ENCODE measurements at regions not wholly inside any gene's neighbourhood (a gene's known extent, or its start where the extent isn't known, plus 50 kb on each side); places are given as distances from the start of the nearest gene placed in this dataset.
A peak's percentile ranks its signal among the peaks of the same experiment; 100 is the strongest.

- H3K9me3 ChIP-seq (ENCODE audit: control insufficient read depth in 4 of 4, insufficient read depth in 3 of 4, low read length in 3 of 4), result no peaks in the 10 kb centered on the region
- DNase-seq, result peak in 1 of 3 donors; percentile 0
- no peak for ATAC-seq (ENCODE audit: insufficient read depth, low FRiP score)
- 57 to 61% methylated on average over 3 of the region's 3 CpGs for WGBS, 2 donors
- H3K27ac ChIP-seq (ENCODE audit: low read depth in 1 of 2, low read length in 1 of 2), result no peak overlapping the region
- H3K9ac ChIP-seq (ENCODE audit: insufficient read depth in 1 of 2, low read length in 2 of 2), result no peak overlapping the region
- no peaks in the 10 kb centered on the region for H3K4me1 ChIP-seq (ENCODE audit: control insufficient read depth in 5 of 5, insufficient read depth in 5 of 5, low read length in 5 of 5)
- no peaks in the 10 kb centered on the region for H3K36me3 ChIP-seq (ENCODE audit: control insufficient read depth in 4 of 4, insufficient read depth in 4 of 4, low read length in 4 of 4)
- no peak overlapping the region for H3K4me3 ChIP-seq
- H3K27me3 ChIP-seq (ENCODE audit: control insufficient read depth in 3 of 3, insufficient read depth in 3 of 3, low read length in 2 of 3), result no peaks in the 10 kb centered on the region
- no peak for TF ChIP-seq CTCF (IDR thresholded peaks at IDR 0.05; ENCODE audit: control extremely low read depth, extremely low read depth)
Measured at GRCh38 chr2:139721411-139721995, 941.3 kb upstream of the NXPH2 start.

- no peak overlapping the region for H3K27ac ChIP-seq (ENCODE audit: low read depth in 1 of 2, low read length in 1 of 2)
- peaks cover 0 to 3% (median 0%) of the 10 kb centered on the region in 4 donors for H3K9me3 ChIP-seq (ENCODE audit: control insufficient read depth in 4 of 4, insufficient read depth in 3 of 4, low read length in 3 of 4)
- no peaks in the 10 kb centered on the region for H3K27me3 ChIP-seq (ENCODE audit: control insufficient read depth in 3 of 3, insufficient read depth in 3 of 3, low read length in 2 of 3)
- DNase-seq, result no peak
- ATAC-seq (ENCODE audit: insufficient read depth, low FRiP score), result no peak
- no peak for TF ChIP-seq CTCF (IDR thresholded peaks at IDR 0.05; ENCODE audit: control extremely low read depth, extremely low read depth)
- H3K9ac ChIP-seq (ENCODE audit: insufficient read depth in 1 of 2, low read length in 2 of 2), result no peak overlapping the region
- H3K36me3 ChIP-seq (ENCODE audit: control insufficient read depth in 4 of 4, insufficient read depth in 4 of 4, low read length in 4 of 4), result no peaks in the 10 kb centered on the region
- WGBS, 2 donors, result 50 to 65% methylated on average over 3 of the region's 3 CpGs
- H3K4me1 ChIP-seq (ENCODE audit: control insufficient read depth in 5 of 5, insufficient read depth in 5 of 5, low read length in 5 of 5), result no peaks in the 10 kb centered on the region
- H3K4me3 ChIP-seq, result no peak overlapping the region
Measured at GRCh38 chr2:139720056-139720455, 939.9 kb upstream of the NXPH2 start.

GRCh38 chr2:139704606-139705005 is 924.4 kb upstream of the NXPH2 start:
- Histone ChIP-seq H3K27ac (ENCODE audit: low read depth in 1 of 2, low read length in 1 of 2) (no peak overlapping the region), H3K36me3 (ENCODE audit: control insufficient read depth in 4 of 4, insufficient read depth in 4 of 4, low read length in 4 of 4) (no peaks in the 10 kb centered on the region), H3K27me3 (ENCODE audit: control insufficient read depth in 3 of 3, insufficient read depth in 3 of 3, low read length in 2 of 3) (no peaks in the 10 kb centered on the region), H3K9ac (ENCODE audit: insufficient read depth in 1 of 2, low read length in 2 of 2) (no peak overlapping the region), H3K9me3 (ENCODE audit: control insufficient read depth in 4 of 4, insufficient read depth in 3 of 4, low read length in 3 of 4) (no peaks in the 10 kb centered on the region), H3K4me1 (ENCODE audit: control insufficient read depth in 5 of 5, insufficient read depth in 5 of 5, low read length in 5 of 5) (no peaks in the 10 kb centered on the region), H3K4me3 (no peak overlapping the region)
- no peak for TF ChIP-seq CTCF (IDR thresholded peaks at IDR 0.05; ENCODE audit: control extremely low read depth, extremely low read depth)
- DNase-seq, result no peak
- ATAC-seq (ENCODE audit: insufficient read depth, low FRiP score), result no peak

- TF ChIP-seq CTCF (IDR thresholded peaks at IDR 0.05; ENCODE audit: control extremely low read depth, extremely low read depth), result no peak
- DNase-seq (no peak), ATAC-seq (ENCODE audit: insufficient read depth, low FRiP score) (no peak)
- Histone ChIP-seq H3K4me3 (no peak overlapping the region), H3K27me3 (ENCODE audit: control insufficient read depth in 3 of 3, insufficient read depth in 3 of 3, low read length in 2 of 3) (no peaks in the 10 kb centered on the region), H3K9me3 (ENCODE audit: control insufficient read depth in 4 of 4, insufficient read depth in 3 of 4, low read length in 3 of 4) (no peaks in the 10 kb centered on the region), H3K27ac (ENCODE audit: low read depth in 1 of 2, low read length in 1 of 2) (no peak overlapping the region), H3K36me3 (ENCODE audit: control insufficient read depth in 4 of 4, insufficient read depth in 4 of 4, low read length in 4 of 4) (no peaks in the 10 kb centered on the region), H3K4me1 (ENCODE audit: control insufficient read depth in 5 of 5, insufficient read depth in 5 of 5, low read length in 5 of 5) (no peaks in the 10 kb centered on the region), H3K9ac (ENCODE audit: insufficient read depth in 1 of 2, low read length in 2 of 2) (no peak overlapping the region)
- WGBS, 2 donors, result 39 to 50% methylated on average over 1 of the region's 1 CpG
Measured at GRCh38 chr2:139694327-139694726, 914.1 kb upstream of the NXPH2 start.

Measured in lung (tissue), 11 donors.